Panc1 (cell line): ENCODE measurements at regions not wholly inside any gene's neighbourhood (a gene's known extent, or its start where the extent isn't known, plus 50 kb on each side); places are given as distances from the start of the nearest gene placed in this dataset.

Experiments used
- ATAC-seq: fragments of 200-7000 bp; cut with Tn5 transposase; 2 replicates; pipeline ENCODE4 v1.9.1; 2020; ENCODE audit warnings: mild to moderate bottlenecking, moderate library complexity
- BruUV-seq: library from RNA; stranded (reverse); fragments of 400-500 nt; replicated peaks from 2 replicates; lab custom pipeline; 2021; lab: Mats Ljungman, UMichigan
- CTCF ChIA-PET: fragments of 300-600 bp; sonication (Branson Sonifier 250); formaldehyde crosslinking; loops from one replicate; lab custom pipeline; 2022; ENCODE audit warnings: antibody characterized with exemption; lab: Charles Lee
- POLR2A ChIA-PET: fragments of 300-600 bp; sonication (Branson Sonifier 250); formaldehyde crosslinking; loops from one replicate; lab custom pipeline; 2022; ENCODE audit warnings: antibody characterized with exemption; lab: Charles Lee
- DNase-seq: peaks from one replicate; pipeline ENCODE4 v3.0.0-alpha.2; 2010; ENCODE audit warnings: low read depth, low spot score
- H3K27ac ChIP-seq: 2 replicates; pipeline ENCODE4 v1.5.1; 2011; ENCODE audit warnings: mild to moderate bottlenecking, low read length, inconsistent platforms
- H3K27me3 ChIP-seq: fragments of 200-500 bp; sonication (Bioruptor generic); 2 replicates; pipeline ENCODE4 v1.6.0; 2014; ENCODE audit warnings: low read length, inconsistent platforms; ENCODE audit not compliant: control insufficient read depth, insufficient read depth
- H3K36me3 ChIP-seq: fragments of 200-500 bp; sonication (Bioruptor generic); 2 replicates; pipeline ENCODE4 v1.5.1; 2014; ENCODE audit warnings: inconsistent platforms, mild to moderate bottlenecking, low read length, moderate library complexity; ENCODE audit not compliant: control insufficient read depth, insufficient read depth
- H3K4me1 ChIP-seq: 2 replicates; pipeline ENCODE4 v1.5.1; 2011; ENCODE audit warnings: inconsistent platforms, mild to moderate bottlenecking, low read length, moderate library complexity; ENCODE audit not compliant: control insufficient read depth, insufficient read depth
- H3K4me3 ChIP-seq, 2 experiments: 2 replicates each; pipeline ENCODE4 v1.5.1; 2011 to 2012; ENCODE audit warnings: low read depth in 2 of 2, low read length in 2 of 2, mild to moderate bottlenecking in 2 of 2, inconsistent platforms in 1 of 2, moderate library complexity in 1 of 2
- H3K9me3 ChIP-seq: fragments of 200-500 bp; sonication (Bioruptor generic); 2 replicates; pipeline ENCODE4 v1.5.1; 2014; ENCODE audit warnings: low read depth, mild to moderate bottlenecking, inconsistent platforms, low read length, moderate library complexity; ENCODE audit not compliant: control insufficient read depth, insufficient read depth
- POLR2AphosphoS5 ChIP-seq: IDR thresholded peaks from 2 replicates; pipeline ENCODE4 v1.6.1; 2012; ENCODE audit warnings: mild to moderate bottlenecking, low read depth, low read length, moderate library complexity
- SIN3A ChIP-seq: IDR thresholded peaks from 2 replicates; pipeline ENCODE4 v1.6.1; 2012; ENCODE audit warnings: low read depth, mild to moderate bottlenecking, low read length, moderate library complexity, borderline replicate concordance; ENCODE audit not compliant: insufficient read depth
- TCF7L2 ChIP-seq: IDR thresholded peaks from 2 replicates; pipeline ENCODE4 v1.6.1; 2011; ENCODE audit warnings: mild to moderate bottlenecking, low read depth, low read length, inconsistent platforms
- in situ Hi-C: cut with HindIII; loops from 2 replicates; pipeline ENCODE4 v1.10.0; 2016; ENCODE audit warnings: low sequenced_read_pairs, low pct_unique_long_range_greater_than_20kb
- intact Hi-C: fragments of 100-400 bp; cut with micrococcal nuclease; formaldehyde crosslinking; loops from one replicate; pipeline ENCODE4 v1.10.0; 2022; ENCODE audit not compliant: unreplicated experiment
- TF ChIP-seq, protein P1 (sequence below), 2 experiments: IDR thresholded peaks; 2 replicates each; pipeline ENCODE4 v1.6.1; 2011 to 2012; ENCODE audit warnings: low read depth in 2 of 2, control low read depth in 1 of 2, low read length in 1 of 2, mild to moderate bottlenecking in 1 of 2, moderate library complexity in 1 of 2; ENCODE audit not compliant: insufficient read depth in 1 of 2
- TF ChIP-seq, protein P2 (sequence below): fragments of 450-650 bp; IDR thresholded peaks from 2 replicates; pipeline ENCODE4 v1.5.1; 2017; ENCODE audit warnings: mild to moderate bottlenecking

GRCh38 chr2:239600650-239601049, 199.8 kb upstream of the HDAC4 start:
- in situ Hi-C loops, result no loop called here
- Histone ChIP-seq H3K4me3 (no peak overlapping the region), H3K4me1 (no peaks in the 10 kb centered on the region), H3K9me3 (no peaks in the 10 kb centered on the region), H3K36me3 (no peaks in the 10 kb centered on the region), H3K27me3 (peaks cover 13% of the 10 kb centered on the region), H3K27ac (no peak overlapping the region)
- DNase-seq, result no peak
- CTCF ChIA-PET, result no interaction called here
- TF ChIP-seq, protein P1, sequence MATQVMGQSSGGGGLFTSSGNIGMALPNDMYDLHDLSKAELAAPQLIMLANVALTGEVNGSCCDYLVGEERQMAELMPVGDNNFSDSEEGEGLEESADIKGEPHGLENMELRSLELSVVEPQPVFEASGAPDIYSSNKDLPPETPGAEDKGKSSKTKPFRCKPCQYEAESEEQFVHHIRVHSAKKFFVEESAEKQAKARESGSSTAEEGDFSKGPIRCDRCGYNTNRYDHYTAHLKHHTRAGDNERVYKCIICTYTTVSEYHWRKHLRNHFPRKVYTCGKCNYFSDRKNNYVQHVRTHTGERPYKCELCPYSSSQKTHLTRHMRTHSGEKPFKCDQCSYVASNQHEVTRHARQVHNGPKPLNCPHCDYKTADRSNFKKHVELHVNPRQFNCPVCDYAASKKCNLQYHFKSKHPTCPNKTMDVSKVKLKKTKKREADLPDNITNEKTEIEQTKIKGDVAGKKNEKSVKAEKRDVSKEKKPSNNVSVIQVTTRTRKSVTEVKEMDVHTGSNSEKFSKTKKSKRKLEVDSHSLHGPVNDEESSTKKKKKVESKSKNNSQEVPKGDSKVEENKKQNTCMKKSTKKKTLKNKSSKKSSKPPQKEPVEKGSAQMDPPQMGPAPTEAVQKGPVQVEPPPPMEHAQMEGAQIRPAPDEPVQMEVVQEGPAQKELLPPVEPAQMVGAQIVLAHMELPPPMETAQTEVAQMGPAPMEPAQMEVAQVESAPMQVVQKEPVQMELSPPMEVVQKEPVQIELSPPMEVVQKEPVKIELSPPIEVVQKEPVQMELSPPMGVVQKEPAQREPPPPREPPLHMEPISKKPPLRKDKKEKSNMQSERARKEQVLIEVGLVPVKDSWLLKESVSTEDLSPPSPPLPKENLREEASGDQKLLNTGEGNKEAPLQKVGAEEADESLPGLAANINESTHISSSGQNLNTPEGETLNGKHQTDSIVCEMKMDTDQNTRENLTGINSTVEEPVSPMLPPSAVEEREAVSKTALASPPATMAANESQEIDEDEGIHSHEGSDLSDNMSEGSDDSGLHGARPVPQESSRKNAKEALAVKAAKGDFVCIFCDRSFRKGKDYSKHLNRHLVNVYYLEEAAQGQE (IDR thresholded peaks at IDR 0.05; ENCODE audit: insufficient read depth in 1 of 2, low read depth in 2 of 2, low read length in 1 of 2), result no peak
- TF ChIP-seq POLR2AphosphoS5 (no peak), SIN3A (no peak), TCF7L2 (no peak)
- TF ChIP-seq, protein P2, sequence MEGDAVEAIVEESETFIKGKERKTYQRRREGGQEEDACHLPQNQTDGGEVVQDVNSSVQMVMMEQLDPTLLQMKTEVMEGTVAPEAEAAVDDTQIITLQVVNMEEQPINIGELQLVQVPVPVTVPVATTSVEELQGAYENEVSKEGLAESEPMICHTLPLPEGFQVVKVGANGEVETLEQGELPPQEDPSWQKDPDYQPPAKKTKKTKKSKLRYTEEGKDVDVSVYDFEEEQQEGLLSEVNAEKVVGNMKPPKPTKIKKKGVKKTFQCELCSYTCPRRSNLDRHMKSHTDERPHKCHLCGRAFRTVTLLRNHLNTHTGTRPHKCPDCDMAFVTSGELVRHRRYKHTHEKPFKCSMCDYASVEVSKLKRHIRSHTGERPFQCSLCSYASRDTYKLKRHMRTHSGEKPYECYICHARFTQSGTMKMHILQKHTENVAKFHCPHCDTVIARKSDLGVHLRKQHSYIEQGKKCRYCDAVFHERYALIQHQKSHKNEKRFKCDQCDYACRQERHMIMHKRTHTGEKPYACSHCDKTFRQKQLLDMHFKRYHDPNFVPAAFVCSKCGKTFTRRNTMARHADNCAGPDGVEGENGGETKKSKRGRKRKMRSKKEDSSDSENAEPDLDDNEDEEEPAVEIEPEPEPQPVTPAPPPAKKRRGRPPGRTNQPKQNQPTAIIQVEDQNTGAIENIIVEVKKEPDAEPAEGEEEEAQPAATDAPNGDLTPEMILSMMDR, result no peak
- no peak for ATAC-seq
- no TSS peak for BruUV-seq
- intact Hi-C loops, result no loop called here
- POLR2A ChIA-PET, result no interaction called here

- ChIA-PET CTCF (no interaction called here), POLR2A (no interaction called here)
- no peaks in the 10 kb centered on the region for H3K4me1 ChIP-seq
- TF ChIP-seq, protein P2, result no peak
- TF ChIP-seq TCF7L2, result no peak
- no peak for TF ChIP-seq POLR2AphosphoS5
- TF ChIP-seq, protein P1 (IDR thresholded peaks at IDR 0.05; ENCODE audit: insufficient read depth in 1 of 2, low read depth in 2 of 2, low read length in 1 of 2), result no peak
- TF ChIP-seq SIN3A, result no peak
- no peak overlapping the region for H3K4me3 ChIP-seq
- ATAC-seq, result no peak
- H3K27me3 ChIP-seq, result peaks cover 8% of the 10 kb centered on the region
- no peaks in the 10 kb centered on the region for H3K36me3 ChIP-seq
- no peak overlapping the region for H3K27ac ChIP-seq
- no peaks in the 10 kb centered on the region for H3K9me3 ChIP-seq
- in situ Hi-C loops, result no loop called here
- DNase-seq, result no peak
- intact Hi-C loops, result no loop called here
- BruUV-seq, result no TSS peak
Observed at GRCh38 chr2:239600001-239600593, 199.3 kb upstream of the HDAC4 start.
